ENCODE measurements at regions not wholly inside any gene's neighbourhood (a gene's known extent, or its start where the extent isn't known, plus 50 kb on each side); places are given as distances from the start of the nearest gene placed in this dataset.

- no peaks in the 10 kb centered on the region for H3K27me3 ChIP-seq
- H3K4me1 ChIP-seq = no peaks in the 10 kb centered on the region
- intact Hi-C loops (cut with DNase I) = no loop called here
- TF ChIP-seq CTCF (IDR thresholded peaks at IDR 0.05) (no peak), POLR2A (IDR thresholded peaks at IDR 0.05) (no peak)
- ATAC-seq (no peak), DNase-seq (no peak)
- no peak overlapping the region for H3K4me3 ChIP-seq
- peaks cover 0 to 31% (median 6%) of the 10 kb centered on the region in 12 donors for H3K9me3 ChIP-seq
- no peaks in the 10 kb centered on the region for H3K36me3 ChIP-seq
- WGBS, 4 donors = 82 to 87% (median 85%) methylated on average over 3 of the region's 3 CpGs
- no peak overlapping the region for H3K27ac ChIP-seq
Measured at GRCh38 chr1:101652484-101652883, 344.2 kb downstream of the OLFM3 start.

GRCh38 chr1:101653482-101653946 is 343.2 kb downstream of the OLFM3 start:
- 10 to 12% (median 11%) methylated on average over 3 of the region's 3 CpGs for WGBS, 4 donors
- intact Hi-C loops (cut with DNase I) = no loop called here

GRCh38 chr1:101664726-101665125 is 332.0 kb downstream of the OLFM3 start:
- Histone ChIP-seq H3K4me3 (no peak overlapping the region), H3K36me3 (no peaks in the 10 kb centered on the region), H3K4me1 (no peaks in the 10 kb centered on the region), H3K27me3 (no peaks in the 10 kb centered on the region), H3K9me3 (peaks cover 0 to 44% (median 11%) of the 10 kb centered on the region in 12 donors), H3K27ac (no peak overlapping the region)
- DNase-seq (no peak), ATAC-seq (no peak)
- WGBS, 4 donors = 87 to 93% (median 92%) methylated on average over 3 of the region's 3 CpGs
- TF ChIP-seq CTCF (IDR thresholded peaks at IDR 0.05) (no peak), POLR2A (IDR thresholded peaks at IDR 0.05) (no peak)
- intact Hi-C loops (cut with DNase I) = loop anchor here in 1 of 10 donors (10.0 kb wide), 1 partner anchor 1360 kb away; no protein-coding TSS in a partner anchor

More at GRCh38 chr1:101653482-101653946, 343.2 kb downstream of the OLFM3 start:
- Histone ChIP-seq H3K36me3 (no peaks in the 10 kb centered on the region), H3K4me3 (no peak overlapping the region), H3K27ac (no peak overlapping the region), H3K27me3 (no peaks in the 10 kb centered on the region), H3K4me1 (no peaks in the 10 kb centered on the region), H3K9me3 (peaks cover 0 to 28% (median 6%) of the 10 kb centered on the region in 12 donors)
- ATAC-seq (no peak), DNase-seq (no peak)
- no peak for TF ChIP-seq POLR2A (IDR thresholded peaks at IDR 0.05)
- peak in 4 of 12 donors; percentile 11 to 25 (median 12) for TF ChIP-seq CTCF (IDR thresholded peaks at IDR 0.05)

GRCh38 chr1:101667761-101668160 is 329.0 kb downstream of the OLFM3 start:
- no peaks in the 10 kb centered on the region for H3K27me3 ChIP-seq
- intact Hi-C loops (cut with DNase I) = loop anchor here in 1 of 10 donors (10.0 kb wide), 1 partner anchor 1357 kb away; no protein-coding TSS in a partner anchor
- no peak overlapping the region for H3K27ac ChIP-seq
- H3K36me3 ChIP-seq = no peaks in the 10 kb centered on the region
- ATAC-seq (no peak), DNase-seq (no peak)
- peaks cover 0 to 26% (median 9%) of the 10 kb centered on the region in 12 donors for H3K9me3 ChIP-seq
- H3K4me1 ChIP-seq = no peaks in the 10 kb centered on the region
- 60 to 63% (median 63%) methylated on average over 2 of the region's 2 CpGs for WGBS, 4 donors
- no peak overlapping the region for H3K4me3 ChIP-seq
- TF ChIP-seq POLR2A (IDR thresholded peaks at IDR 0.05) (no peak), CTCF (IDR thresholded peaks at IDR 0.05) (no peak)

Measured in heart left ventricle (tissue), 16 donors.